H1 (cell line): ENCODE measurements at regions not wholly inside any gene's neighbourhood (a gene's known extent, or its start where the extent isn't known, plus 50 kb on each side); places are given as distances from the start of the nearest gene placed in this dataset.

Experiments used
- CTCF ChIA-PET: fragments of 300-600 bp; sonication (Branson Sonifier 250); formaldehyde crosslinking; loops from one replicate; lab custom pipeline; 2021; ENCODE audit not compliant: partially characterized antibody; lab: Charles Lee
- POLR2A ChIA-PET: fragments of 300-600 bp; sonication (Branson Sonifier 250); formaldehyde crosslinking; loops from one replicate; lab custom pipeline; 2021; ENCODE audit warnings: inconsistent platforms; ENCODE audit not compliant: partially characterized antibody; lab: Charles Lee
- DNase-seq, 2 experiments: peaks; one replicate each; pipeline versions ENCODE4 v3.0.0 to v3.0.0-alpha.2; 2010 to 2022; ENCODE audit warnings: low spot score in 2 of 2, low read depth in 1 of 2, mixed read lengths in 1 of 2
- FAIRE-seq: peaks from 2 replicates; lab custom pipeline; 2011; peaks lifted over from hg19 to GRCh38; lab: Jason Lieb, UNC
- H2AFZ ChIP-seq: 2 replicates; pipeline ENCODE4 v1.8.1; 2012; ENCODE audit warnings: low read length, inconsistent platforms
- H2AK5ac ChIP-seq: 2 replicates; pipeline ENCODE4 v1.6.1; 2013; ENCODE audit warnings: low read depth, low read length
- H2BK120ac ChIP-seq: replicated peaks from 2 replicates; pipeline ENCODE3; 2013; ENCODE audit warnings: low read depth, low read length, inconsistent platforms
- H2BK12ac ChIP-seq: 2 replicates; pipeline ENCODE4 v1.6.1; 2013; ENCODE audit warnings: low read depth, low read length
- H2BK15ac ChIP-seq: 2 replicates; pipeline ENCODE4 v1.6.1; 2013; ENCODE audit warnings: low read length
- H2BK20ac ChIP-seq: 2 replicates; pipeline ENCODE4 v1.6.1; 2013; ENCODE audit warnings: low read length
- H2BK5ac ChIP-seq: 2 replicates; pipeline ENCODE4 v1.6.1; 2013; ENCODE audit warnings: low read depth, low read length
- H3K14ac ChIP-seq: 2 replicates; pipeline ENCODE4 v1.6.1; 2013; ENCODE audit warnings: inconsistent platforms; ENCODE audit not compliant: insufficient read length
- H3K18ac ChIP-seq: 2 replicates; pipeline ENCODE4 v1.6.1; 2013; ENCODE audit warnings: low read length; ENCODE audit errors: extremely low read depth
- H3K23ac ChIP-seq: 2 replicates; pipeline ENCODE4 v1.6.1; 2013; ENCODE audit warnings: inconsistent platforms; ENCODE audit not compliant: insufficient read length
- H3K23me2 ChIP-seq: 2 replicates; pipeline ENCODE4 v1.6.1; 2013; ENCODE audit warnings: low read depth, low read length
- H3K27ac ChIP-seq: 2 replicates; pipeline ENCODE4 v1.6.1; 2011; ENCODE audit warnings: low read depth, low read length, inconsistent platforms
- H3K27me3 ChIP-seq, 4 experiments: replicated peaks in 1 of 4; 1 replicate in 1 of 4; 2 replicates in 3 of 4; pipeline versions ENCODE4 v1.6.1 to v1.8.1; 2011 to 2013; ENCODE audit warnings: low read length in 3 of 4, mild to moderate bottlenecking in 3 of 4, inconsistent platforms in 2 of 4, mixed read lengths in 2 of 4, moderate library complexity in 1 of 4; ENCODE audit not compliant: control insufficient read depth in 3 of 4, insufficient read depth in 3 of 4; ENCODE audit errors: extremely low read depth in 1 of 4
- H3K36me3 ChIP-seq, 4 experiments: 2 replicates each; pipeline versions ENCODE4 v1.6.1 to v1.8.1; 2011 to 2013; ENCODE audit warnings: mild to moderate bottlenecking in 4 of 4, low read length in 3 of 4, moderate library complexity in 2 of 4, control low read depth in 1 of 4, inconsistent platforms in 1 of 4; ENCODE audit not compliant: insufficient read depth in 4 of 4, control insufficient read depth in 2 of 4
- H3K4ac ChIP-seq: replicated peaks from 2 replicates; pipeline ENCODE3; 2013; ENCODE audit warnings: low read length, low read depth, mixed read lengths, inconsistent platforms; ENCODE audit not compliant: insufficient read length
- H3K4me1 ChIP-seq, 4 experiments: replicated peaks in 1 of 4; 1 replicate in 1 of 4; 2 replicates in 3 of 4; pipeline versions ENCODE4 v1.6.1 to v1.8.1; 2011 to 2013; ENCODE audit warnings: low read length in 3 of 4, inconsistent platforms in 2 of 4, mixed read lengths in 1 of 4; ENCODE audit not compliant: insufficient read depth in 4 of 4, control insufficient read depth in 3 of 4
- H3K4me2 ChIP-seq, 2 experiments: 2 replicates each; pipeline versions ENCODE4 v1.6.1 to v1.8.1; 2011 to 2013; ENCODE audit warnings: low read depth in 2 of 2, low read length in 2 of 2, control low read depth in 1 of 2, inconsistent platforms in 1 of 2, mild to moderate bottlenecking in 1 of 2; ENCODE audit not compliant: insufficient read depth in 1 of 2
- H3K4me3 ChIP-seq, 4 experiments: fragments of 200-600, 300-600 bp in 1 of 4; sonication (generic), shearing (Covaris generic), sonication (Bioruptor Twin) in 1 of 4; 2 replicates each; pipeline versions ENCODE4 v1.5.1 to v1.8.1; 2011 to 2016; ENCODE audit warnings: low read length in 4 of 4, low read depth in 3 of 4, control low read depth in 2 of 4, inconsistent platforms in 2 of 4, mild to moderate bottlenecking in 2 of 4, mixed read lengths in 1 of 4, moderate library complexity in 1 of 4; ENCODE audit not compliant: insufficient read depth in 2 of 4; ENCODE audit errors: extremely low read depth in 1 of 4
- H3K56ac ChIP-seq: replicated peaks from 2 replicates; pipeline ENCODE3; 2013; ENCODE audit warnings: low read depth, mild to moderate bottlenecking, mixed read lengths, low read length, inconsistent platforms; ENCODE audit not compliant: insufficient read length
- H3K79me1 ChIP-seq: 2 replicates; pipeline ENCODE4 v1.6.1; 2013; ENCODE audit warnings: low read depth, low read length, control low read depth
- H3K79me2 ChIP-seq, 2 experiments: 2 replicates each; pipeline versions ENCODE4 v1.6.1 to v1.8.1; 2012 to 2013; ENCODE audit warnings: low read length in 2 of 2, mild to moderate bottlenecking in 2 of 2, inconsistent platforms in 1 of 2; ENCODE audit not compliant: insufficient read depth in 2 of 2, control insufficient read depth in 1 of 2
- H3K9ac ChIP-seq, 4 experiments: replicated peaks in 1 of 4; 1 replicate in 1 of 4; 2 replicates in 3 of 4; pipeline versions ENCODE4 v1.6.1 to v1.8.1; 2011 to 2013; ENCODE audit warnings: low read depth in 3 of 4, low read length in 3 of 4, control low read depth in 2 of 4, mild to moderate bottlenecking in 2 of 4, moderate library complexity in 2 of 4, inconsistent platforms in 1 of 4; ENCODE audit errors: extremely low read depth in 1 of 4
- H3K9me3 ChIP-seq, 2 experiments: 2 replicates each; pipeline versions ENCODE4 v1.6.1 to v1.8.1; 2012 to 2013; ENCODE audit warnings: mild to moderate bottlenecking in 2 of 2, moderate library complexity in 2 of 2, control low read depth in 1 of 2, inconsistent platforms in 1 of 2, low read depth in 1 of 2, low read length in 1 of 2, mixed read lengths in 1 of 2; ENCODE audit not compliant: insufficient read depth in 2 of 2
- H4K20me1 ChIP-seq, 2 experiments: replicated peaks in 1 of 2; 2 replicates each; pipeline versions ENCODE3 to v1.8.1; 2011 to 2013; ENCODE audit warnings: inconsistent platforms in 2 of 2, low read length in 2 of 2, mild to moderate bottlenecking in 1 of 2; ENCODE audit not compliant: insufficient read depth in 2 of 2, control insufficient read depth in 1 of 2
- H4K5ac ChIP-seq: 2 replicates; pipeline ENCODE4 v1.6.1; 2013; ENCODE audit warnings: low read length, low read depth, mixed read lengths, inconsistent platforms; ENCODE audit not compliant: insufficient read length
- H4K8ac ChIP-seq: 2 replicates; pipeline ENCODE4 v1.8.0; 2013; ENCODE audit warnings: mild to moderate bottlenecking, moderate library complexity, low read length, inconsistent platforms; ENCODE audit not compliant: insufficient read depth; ENCODE audit errors: extremely low read depth
- H4K91ac ChIP-seq: replicated peaks from 2 replicates; pipeline ENCODE3; 2013; ENCODE audit warnings: low read length, mixed read lengths, inconsistent platforms; ENCODE audit not compliant: insufficient read length
- CBX5 ChIP-seq: fragments of 300-800, 300-1000 bp; sonication (generic); IDR thresholded peaks from 2 replicates; pipeline ENCODE4 v1.7.1; 2016; ENCODE audit warnings: antibody characterized with exemption, low read length, low read depth
- CBX8 ChIP-seq: fragments of 300-800, 300-1000 bp; sonication (generic); IDR thresholded peaks from 2 replicates; pipeline ENCODE4 v1.7.1; 2016; ENCODE audit warnings: low read depth, low read length, borderline replicate concordance
- CEBPB ChIP-seq: IDR thresholded peaks from 2 replicates; pipeline ENCODE4 v1.6.1; 2012; ENCODE audit warnings: low read depth, low read length
- CHD1 ChIP-seq: IDR thresholded peaks from 2 replicates; pipeline ENCODE4 v1.6.1; 2012; ENCODE audit warnings: low read depth, low read length, improper control_type of control experiment
- FOSL1 ChIP-seq: IDR thresholded peaks from 2 replicates; pipeline ENCODE4 v1.6.1; 2011; ENCODE audit warnings: mild to moderate bottlenecking, low read depth, low read length, moderate library complexity; ENCODE audit not compliant: insufficient read depth
- HDAC6 ChIP-seq: IDR thresholded peaks from one replicate; pipeline ENCODE4 v1.7.1; 2012; ENCODE audit warnings: low read depth, mild to moderate bottlenecking, inconsistent platforms, low read length, moderate library complexity
- NANOG ChIP-seq: IDR thresholded peaks from 2 replicates; pipeline ENCODE4 v1.6.1; 2011; ENCODE audit warnings: low read length, low read depth, mild to moderate bottlenecking, inconsistent platforms; ENCODE audit not compliant: insufficient read depth, poor library complexity, severe bottlenecking
- SP1 ChIP-seq: IDR thresholded peaks from 2 replicates; pipeline ENCODE4 v1.6.1; 2011; ENCODE audit warnings: low read depth, low read length
- SP2 ChIP-seq: IDR thresholded peaks from 2 replicates; pipeline ENCODE4 v1.6.1; 2012; ENCODE audit warnings: mild to moderate bottlenecking, low read length, inconsistent platforms
- WGBS, 2 experiments: shearing (Covaris generic) in 1 of 2; methylation state at CpG; one replicate each; pipeline versions ENCODE4 v1.1.6 to v1.1.7; 2013 to 2015; ENCODE audit warnings: low lambda C conversion rate in 2 of 2, mixed read lengths in 2 of 2, inconsistent platforms in 1 of 2, low coverage in 1 of 2, missing lambda C conversion rate in 1 of 2; ENCODE audit not compliant: insufficient replicate concordance in 2 of 2, insufficient coverage in 1 of 2, insufficient read length in 1 of 2; ENCODE audit errors: extremely low coverage in 1 of 2, missing lambda C conversion rate in 1 of 2; 5-methylcytosine and 5-hydroxymethylcytosine counted together

GRCh38 chr10:60480865-60481563, 91.3 kb upstream of the ANK3 start:
- Histone ChIP-seq H3K79me2 (no peaks in the 10 kb centered on the region), H3K4me2 (no peak overlapping the region), H2BK12ac (no peak overlapping the region), H3K14ac (no peak overlapping the region), H3K56ac (no peak overlapping the region), H2BK5ac (no peak overlapping the region), H3K4ac (no peak overlapping the region), H4K5ac (no peak overlapping the region), H3K79me1 (no peaks in the 10 kb centered on the region), H4K20me1 (no peaks in the 10 kb centered on the region), H2AFZ (no peak overlapping the region), H3K27ac (no peak overlapping the region), H3K23me2 (no peaks in the 10 kb centered on the region), H2BK20ac (no peak overlapping the region), H3K9ac (no peak overlapping the region), H4K8ac (no peak overlapping the region), H3K23ac (no peak overlapping the region), H3K27me3 (no peaks in the 10 kb centered on the region), H4K91ac (no peak overlapping the region), H3K9me3 (no peaks in the 10 kb centered on the region), H3K4me3 (no peak overlapping the region), H2BK120ac (no peak overlapping the region), H3K18ac (no peak overlapping the region), H2BK15ac (no peak overlapping the region), H2AK5ac (no peak overlapping the region), H3K4me1 (peaks cover 0 to 6% (median 1%) of the 10 kb centered on the region in 4 experiments; a peak in 2 of 7 replicates), H3K36me3 (no peaks in the 10 kb centered on the region)
- DNase-seq (no peak), FAIRE-seq (no peak)
- ChIA-PET POLR2A (interaction anchor here (0.6 kb wide), 1 partner anchor 9 kb away, joined by 3 read pairs; no protein-coding TSS in a partner anchor), CTCF (interaction anchor here (1.6 kb wide), 1 partner anchor 36 kb away, joined by 5 read pairs; no protein-coding TSS in a partner anchor)
- TF ChIP-seq FOSL1 (no peak), SP1 (no peak), CBX5 (no peak), CHD1 (no peak), SP2 (no peak), HDAC6 (no peak), CBX8 (no peak), NANOG (no peak), CEBPB (no peak)
- WGBS, 2 experiments = 95% methylated on average over 8 of the region's 8 CpGs; no CpG with 5 or more reads in 1 of the 2 experiments
